Osteocyte (in vitro differentiated cells): ENCODE measurements at regions not wholly inside any gene's neighbourhood (a gene's known extent, or its start where the extent isn't known, plus 50 kb on each side); places are given as distances from the start of the nearest gene placed in this dataset.

Source experiments
- DNase-seq: peaks from one replicate; pipeline ENCODE4 v3.0.0; 2021; ENCODE audit warnings: mixed read lengths; ENCODE audit not compliant: unreplicated experiment; ENCODE audit errors: extremely low spot score
- H3K27ac Mint-ChIP-seq: one replicate; pipeline ENCODE4 v1.8.0; 2021; ENCODE audit warnings: mild to moderate bottlenecking, mixed read lengths; ENCODE audit not compliant: unreplicated experiment
- H3K27me3 Mint-ChIP-seq: one replicate; pipeline ENCODE4 v1.8.0; 2021; ENCODE audit warnings: mixed read lengths; ENCODE audit not compliant: unreplicated experiment
- H3K36me3 Mint-ChIP-seq: one replicate; pipeline ENCODE4 v1.8.0; 2021; ENCODE audit warnings: mixed read lengths; ENCODE audit not compliant: unreplicated experiment
- H3K4me1 Mint-ChIP-seq: one replicate; pipeline ENCODE4 v1.8.0; 2021; ENCODE audit warnings: mixed read lengths; ENCODE audit not compliant: unreplicated experiment
- H3K4me3 Mint-ChIP-seq: one replicate; pipeline ENCODE4 v1.8.0; 2021; ENCODE audit warnings: mild to moderate bottlenecking, moderate library complexity, mixed read lengths; ENCODE audit not compliant: unreplicated experiment
- H3K9me3 Mint-ChIP-seq: one replicate; pipeline ENCODE4 v1.8.0; 2021; ENCODE audit warnings: mixed read lengths; ENCODE audit not compliant: unreplicated experiment
- TF ChIP-seq, protein P1 (sequence below): fragments of 200-600 bp; sonication (generic); IDR thresholded peaks from 2 replicates; pipeline ENCODE4 v1.5.0; 2021; ENCODE audit warnings: antibody characterized with exemption, mild to moderate bottlenecking, moderate library complexity

DNA sequence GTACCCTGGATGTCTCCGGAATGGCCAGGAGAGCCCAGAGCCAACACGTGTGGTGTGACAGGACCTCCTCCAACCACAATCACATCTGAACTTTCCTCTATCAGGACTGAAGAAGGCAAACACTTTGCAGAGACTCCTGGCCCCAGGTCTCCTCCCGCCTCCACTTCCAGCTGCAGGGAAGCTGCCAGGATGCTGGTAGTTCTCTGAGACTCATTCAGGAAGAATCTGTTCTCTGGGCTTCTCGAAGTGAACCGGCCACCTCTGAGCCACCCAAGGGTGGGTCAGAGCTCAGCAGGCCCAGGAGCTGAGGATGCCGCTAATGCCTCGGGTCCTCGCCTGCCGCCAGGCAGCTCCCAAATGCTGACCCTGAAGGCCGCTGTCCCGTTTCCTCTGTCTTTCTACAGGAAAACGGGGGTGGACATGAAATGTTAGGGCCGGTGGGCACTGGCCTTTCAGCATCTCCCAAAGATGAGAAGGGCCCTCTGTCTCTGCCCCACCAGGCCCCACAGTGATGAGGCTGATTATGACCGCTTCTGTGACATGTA is 789.9 kb downstream of the BRD1 start:
- Mint-ChIP-seq H3K27ac (no peak overlapping the region), H3K36me3 (no peaks in the 10 kb centered on the region), H3K27me3 (peaks cover 2% of the 10 kb centered on the region), H3K4me3 (no peak overlapping the region), H3K4me1 (no peaks in the 10 kb centered on the region), H3K9me3 (no peaks in the 10 kb centered on the region)
- no peak for DNase-seq
- TF ChIP-seq, protein P1, sequence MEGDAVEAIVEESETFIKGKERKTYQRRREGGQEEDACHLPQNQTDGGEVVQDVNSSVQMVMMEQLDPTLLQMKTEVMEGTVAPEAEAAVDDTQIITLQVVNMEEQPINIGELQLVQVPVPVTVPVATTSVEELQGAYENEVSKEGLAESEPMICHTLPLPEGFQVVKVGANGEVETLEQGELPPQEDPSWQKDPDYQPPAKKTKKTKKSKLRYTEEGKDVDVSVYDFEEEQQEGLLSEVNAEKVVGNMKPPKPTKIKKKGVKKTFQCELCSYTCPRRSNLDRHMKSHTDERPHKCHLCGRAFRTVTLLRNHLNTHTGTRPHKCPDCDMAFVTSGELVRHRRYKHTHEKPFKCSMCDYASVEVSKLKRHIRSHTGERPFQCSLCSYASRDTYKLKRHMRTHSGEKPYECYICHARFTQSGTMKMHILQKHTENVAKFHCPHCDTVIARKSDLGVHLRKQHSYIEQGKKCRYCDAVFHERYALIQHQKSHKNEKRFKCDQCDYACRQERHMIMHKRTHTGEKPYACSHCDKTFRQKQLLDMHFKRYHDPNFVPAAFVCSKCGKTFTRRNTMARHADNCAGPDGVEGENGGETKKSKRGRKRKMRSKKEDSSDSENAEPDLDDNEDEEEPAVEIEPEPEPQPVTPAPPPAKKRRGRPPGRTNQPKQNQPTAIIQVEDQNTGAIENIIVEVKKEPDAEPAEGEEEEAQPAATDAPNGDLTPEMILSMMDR: no peak

- no peak for DNase-seq
- H3K27ac Mint-ChIP-seq: no peak overlapping the region
- H3K36me3 Mint-ChIP-seq: no peaks in the 10 kb centered on the region
- H3K4me3 Mint-ChIP-seq: no peak overlapping the region
- TF ChIP-seq, protein P1: no peak
- peaks cover 7% of the 10 kb centered on the region for H3K27me3 Mint-ChIP-seq
- no peaks in the 10 kb centered on the region for H3K9me3 Mint-ChIP-seq
- no peaks in the 10 kb centered on the region for H3K4me1 Mint-ChIP-seq
Measured at GRCh38 chr22:49036513-49036912, 791.2 kb downstream of the BRD1 start.

- Mint-ChIP-seq H3K27ac (no peak overlapping the region), H3K4me3 (no peak overlapping the region), H3K9me3 (no peaks in the 10 kb centered on the region), H3K4me1 (no peaks in the 10 kb centered on the region), H3K27me3 (peaks cover 7% of the 10 kb centered on the region), H3K36me3 (no peaks in the 10 kb centered on the region)
- TF ChIP-seq, protein P1: no peak
- no peak for DNase-seq
Measured at GRCh38 chr22:49035818-49036457, 791.7 kb downstream of the BRD1 start.

DNA sequence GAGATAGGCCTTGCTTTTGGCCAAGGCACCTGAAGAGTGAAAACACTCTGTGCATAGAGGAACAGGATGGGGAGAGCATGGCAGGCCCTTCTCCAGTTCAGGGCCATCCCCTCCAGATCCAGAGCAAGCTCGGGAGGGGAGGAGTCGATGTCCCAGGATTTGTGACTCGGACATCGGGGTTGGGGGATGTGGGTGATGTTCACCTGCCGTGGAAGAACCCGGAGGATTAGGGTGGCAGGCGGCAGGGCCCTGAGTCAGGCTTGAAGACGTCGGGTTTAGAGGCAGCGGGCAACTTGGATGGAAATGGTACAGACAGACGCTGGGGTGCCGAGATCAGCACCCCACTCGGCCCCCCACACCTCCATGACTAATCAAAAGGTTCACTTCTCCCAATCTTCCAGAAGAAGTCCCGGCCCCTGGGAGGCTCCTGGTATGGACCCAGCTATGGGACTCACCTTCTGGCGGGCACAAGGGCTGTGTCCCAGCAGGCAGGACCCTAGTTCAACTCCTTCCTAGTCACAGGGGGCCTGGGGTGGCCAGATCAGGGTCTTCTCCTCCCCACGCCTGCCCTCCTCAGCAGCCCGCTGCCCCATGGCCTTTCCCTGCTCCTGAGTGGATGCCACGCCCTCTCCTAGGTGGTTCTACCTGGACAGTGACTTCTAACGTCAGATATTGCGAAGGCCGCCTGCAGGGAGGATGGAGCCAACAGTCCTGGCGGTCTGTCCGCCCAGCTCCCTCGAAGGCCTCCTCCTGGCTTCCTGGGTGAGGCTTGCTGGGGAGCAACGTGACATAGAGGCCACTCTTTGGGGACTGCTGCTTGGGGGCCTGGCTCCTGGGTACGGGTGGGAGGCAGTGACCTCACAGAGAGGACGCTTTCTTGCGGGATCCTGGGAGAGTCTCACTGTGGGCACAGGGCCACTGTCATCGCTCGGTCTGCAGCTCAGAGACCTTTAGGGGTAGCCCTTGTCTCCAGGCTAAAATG is 792.5 kb downstream of the BRD1 start:
- H3K4me3 Mint-ChIP-seq: no peak overlapping the region
- no peaks in the 10 kb centered on the region for H3K9me3 Mint-ChIP-seq
- no peaks in the 10 kb centered on the region for H3K36me3 Mint-ChIP-seq
- TF ChIP-seq, protein P1: no peak
- no peaks in the 10 kb centered on the region for H3K4me1 Mint-ChIP-seq
- peaks cover 7% of the 10 kb centered on the region for H3K27me3 Mint-ChIP-seq
- no peak overlapping the region for H3K27ac Mint-ChIP-seq
- no peak for DNase-seq

- Mint-ChIP-seq H3K36me3 (no peaks in the 10 kb centered on the region), H3K27me3 (peaks cover 9% of the 10 kb centered on the region), H3K4me3 (no peak overlapping the region), H3K4me1 (no peaks in the 10 kb centered on the region), H3K9me3 (no peaks in the 10 kb centered on the region), H3K27ac (no peak overlapping the region)
- no peak for DNase-seq
- TF ChIP-seq, protein P1: no peak
Measured at GRCh38 chr22:49033616-49034015, 794.1 kb downstream of the BRD1 start.
